ENCODE measurements at regions not wholly inside any gene's neighbourhood (a gene's known extent, or its start where the extent isn't known, plus 50 kb on each side); places are given as distances from the start of the nearest gene placed in this dataset.
A peak's percentile ranks its signal among the peaks of the same experiment; 100 is the strongest.

DNA sequence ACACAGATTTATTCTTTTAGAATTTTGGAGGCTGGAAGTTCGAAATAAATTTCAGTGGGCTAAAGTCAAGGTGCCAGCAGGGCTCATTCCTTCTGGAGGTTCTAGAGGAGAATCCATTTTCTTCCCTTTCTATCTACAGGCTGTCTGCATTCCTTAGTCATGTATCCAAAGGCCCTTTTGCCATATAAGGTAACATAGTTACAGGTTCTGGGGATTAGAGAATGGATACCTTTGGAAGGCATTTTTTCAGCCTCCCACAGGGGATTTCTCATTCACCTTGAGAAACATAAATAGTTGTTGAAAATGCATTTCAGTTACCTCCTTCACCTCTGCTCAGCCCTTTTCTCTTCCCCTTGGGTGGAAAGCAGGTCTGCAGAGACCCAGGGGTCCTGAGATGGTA lies 280.0 kb upstream of the MAP3K1 start:
- no peak overlapping the region for H2BK12ac ChIP-seq (ENCODE audit: insufficient read length, low read depth, low read length)
- TF ChIP-seq, protein P1, sequence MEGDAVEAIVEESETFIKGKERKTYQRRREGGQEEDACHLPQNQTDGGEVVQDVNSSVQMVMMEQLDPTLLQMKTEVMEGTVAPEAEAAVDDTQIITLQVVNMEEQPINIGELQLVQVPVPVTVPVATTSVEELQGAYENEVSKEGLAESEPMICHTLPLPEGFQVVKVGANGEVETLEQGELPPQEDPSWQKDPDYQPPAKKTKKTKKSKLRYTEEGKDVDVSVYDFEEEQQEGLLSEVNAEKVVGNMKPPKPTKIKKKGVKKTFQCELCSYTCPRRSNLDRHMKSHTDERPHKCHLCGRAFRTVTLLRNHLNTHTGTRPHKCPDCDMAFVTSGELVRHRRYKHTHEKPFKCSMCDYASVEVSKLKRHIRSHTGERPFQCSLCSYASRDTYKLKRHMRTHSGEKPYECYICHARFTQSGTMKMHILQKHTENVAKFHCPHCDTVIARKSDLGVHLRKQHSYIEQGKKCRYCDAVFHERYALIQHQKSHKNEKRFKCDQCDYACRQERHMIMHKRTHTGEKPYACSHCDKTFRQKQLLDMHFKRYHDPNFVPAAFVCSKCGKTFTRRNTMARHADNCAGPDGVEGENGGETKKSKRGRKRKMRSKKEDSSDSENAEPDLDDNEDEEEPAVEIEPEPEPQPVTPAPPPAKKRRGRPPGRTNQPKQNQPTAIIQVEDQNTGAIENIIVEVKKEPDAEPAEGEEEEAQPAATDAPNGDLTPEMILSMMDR (conservative IDR thresholded peaks at IDR 0.05): no peak
- no peak overlapping the region for H2BK5ac ChIP-seq (ENCODE audit: insufficient read length, low read length)
- H4K91ac ChIP-seq (ENCODE audit: insufficient read length, low read depth, low read length): no peak overlapping the region
- H3K4me2 ChIP-seq (ENCODE audit: insufficient read depth, insufficient read length, low read length): no peak overlapping the region
- H2BK120ac ChIP-seq (ENCODE audit: low read depth, low read length, poor library complexity, severe bottlenecking): no peak overlapping the region
- H3K23me2 ChIP-seq (ENCODE audit: insufficient read length, low read depth, low read length, poor library complexity, severe bottlenecking): no peaks in the 10 kb centered on the region
- no CpG with 5 or more reads among the region's 1 CpG for WGBS (ENCODE audit: extremely low coverage, insufficient read length, low lambda C conversion rate)
- H3K36me3 Mint-ChIP-seq (ENCODE audit: insufficient read depth in 1 of 3, low read depth in 3 of 3): no peaks in the 10 kb centered on the region
- H3K23ac ChIP-seq (ENCODE audit: insufficient read length, low read depth, low read length): no peak overlapping the region
- no peak overlapping the region for H2BK20ac ChIP-seq (ENCODE audit: low read depth, low read length, poor library complexity, severe bottlenecking)
- no peak overlapping the region for H3K9ac ChIP-seq (ENCODE audit: extremely low read depth, insufficient read length, low read length)
- no peak overlapping the region for H2BK15ac ChIP-seq (ENCODE audit: low read depth, low read length)
- H4K20me1 ChIP-seq (ENCODE audit: control insufficient read depth, insufficient read depth, insufficient read length): no peaks in the 10 kb centered on the region
- H3K14ac ChIP-seq (ENCODE audit: insufficient read depth, low read length): no peak overlapping the region
- H3K56ac ChIP-seq (ENCODE audit: insufficient read length, low read depth, low read length): no peak overlapping the region
- no peaks in the 10 kb centered on the region for H3K4me1 ChIP-seq (ENCODE audit: insufficient read depth, low read length)
- H3K27me3 Mint-ChIP-seq (ENCODE audit: low read depth): peaks cover 3% of the 10 kb centered on the region
- no peaks in the 10 kb centered on the region for H3K9me3 Mint-ChIP-seq
- peaks cover 4 to 7% of the 10 kb centered on the region in 2 experiments; a peak in 2 of 4 replicates for H3K4me1 Mint-ChIP-seq
- no peak overlapping the region for H4K8ac ChIP-seq (replicated peaks; ENCODE audit: insufficient read length, low read depth, low read length)
- H3K27ac Mint-ChIP-seq: peak overlapping the region in 1 of 3 experiments; percentile 55; a peak in 1 of 7 replicates
- no peak overlapping the region; the same call in 1 of the 2 replicates for H3K4ac ChIP-seq (ENCODE audit: low read depth, low read length)
- no peak overlapping the region for H3K18ac ChIP-seq (ENCODE audit: insufficient read length, low read depth, low read length)
- H3K27ac ChIP-seq (ENCODE audit: insufficient read length, low read depth, low read length): no peak overlapping the region
- no peaks in the 10 kb centered on the region for H3K79me2 ChIP-seq (ENCODE audit: insufficient read depth, low read length)
- DNase-seq: no peak
- no peaks in the 10 kb centered on the region for H3K79me1 ChIP-seq (ENCODE audit: insufficient read depth, low read depth, low read length, poor library complexity, severe bottlenecking)
- no peaks in the 10 kb centered on the region for H3K27me3 ChIP-seq (ENCODE audit: insufficient read depth, low read length)
- no peak overlapping the region for H2AK5ac ChIP-seq (ENCODE audit: insufficient read length, low read length)
- H4K5ac ChIP-seq (ENCODE audit: insufficient read length, low read depth, low read length): no peak overlapping the region
- no peaks in the 10 kb centered on the region for H3K9me3 ChIP-seq (ENCODE audit: control insufficient read depth, low read depth, low read length)
- no peak overlapping the region for H3T11ph ChIP-seq (ENCODE audit: low read length)
- H3K4me3 Mint-ChIP-seq: no peak overlapping the region
- H2AFZ ChIP-seq (ENCODE audit: low read length): no peak overlapping the region

Data from H9 (cell line).